GM12874 (cell line): ENCODE measurements at regions not wholly inside any gene's neighbourhood (a gene's known extent, or its start where the extent isn't known, plus 50 kb on each side); places are given as distances from the start of the nearest gene placed in this dataset.

Experiments
- CTCF ChIP-seq: IDR thresholded peaks from 2 replicates; pipeline ENCODE4 v1.5.1; 2011; ENCODE audit warnings: low read depth, mild to moderate bottlenecking, control low read depth, low read length, moderate library complexity; ENCODE audit not compliant: insufficient read depth

- TF ChIP-seq CTCF = no peak
Observed at GRCh38 chr6:130661077-130661476, 166.1 kb upstream of the SMLR1 start.

- TF ChIP-seq CTCF = no peak
Observed at GRCh38 chr6:130666786-130667185, 160.4 kb upstream of the SMLR1 start.

GRCh38 chr6:130670142-130670541, 157.1 kb upstream of the SMLR1 start:
- no peak for TF ChIP-seq CTCF

- TF ChIP-seq CTCF = no peak
Observed at GRCh38 chr6:130671119-130671518, 156.1 kb upstream of the SMLR1 start.

- no peak for TF ChIP-seq CTCF
Observed at GRCh38 chr6:130671577-130671976, 155.6 kb upstream of the SMLR1 start.

GRCh38 chr6:130672153-130672552, 155.1 kb upstream of the SMLR1 start:
- no peak for TF ChIP-seq CTCF

- TF ChIP-seq CTCF = no peak
Observed at GRCh38 chr6:130674604-130675003, 152.6 kb upstream of the SMLR1 start.

- no peak for TF ChIP-seq CTCF
Observed at GRCh38 chr6:130675072-130675471, 152.1 kb upstream of the SMLR1 start.
